EL (cell line): ENCODE measurements at regions not wholly inside any gene's neighbourhood (a gene's known extent, or its start where the extent isn't known, plus 50 kb on each side); places are given as distances from the start of the nearest gene placed in this dataset.

Experiments
- DNase-seq: peaks from one replicate; pipeline ENCODE4 v3.0.0-alpha.2; 2016

DNA sequence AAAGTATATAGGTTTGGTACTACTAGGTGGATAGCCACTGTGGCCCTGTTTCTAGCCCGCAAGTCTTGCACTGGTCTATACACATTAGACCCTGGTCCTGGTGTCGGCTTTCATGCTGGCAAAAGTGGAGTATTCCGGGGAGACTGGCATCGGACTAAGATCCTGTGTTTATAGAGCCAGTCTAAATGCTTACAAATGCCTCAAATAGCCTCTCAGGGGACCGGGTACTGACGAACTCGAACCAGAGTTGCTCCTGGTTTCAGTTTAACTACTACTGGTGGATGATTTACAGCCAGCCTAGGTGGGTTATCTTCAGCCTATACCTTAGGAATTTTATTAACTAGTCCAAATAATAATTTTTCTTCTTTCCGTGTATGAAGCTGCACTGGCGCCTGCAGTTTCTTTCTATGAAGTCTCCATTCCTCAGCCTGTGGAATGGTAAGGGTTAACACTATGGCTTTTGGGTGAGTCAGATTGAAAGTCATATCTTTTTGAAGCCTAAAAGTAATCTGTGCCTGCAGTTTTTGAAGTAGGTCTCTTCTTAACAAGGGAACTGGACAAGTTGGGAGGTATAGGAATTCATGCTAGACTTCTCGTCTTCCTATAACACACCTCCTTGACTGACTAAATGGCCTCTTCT is 51.3 kb downstream of the OR10H4 start:
- no peak for DNase-seq

GRCh38 chr19:16001481-16002312 is 52.9 kb downstream of the OR10H4 start:
- peak; percentile 66 for DNase-seq

- no peak for DNase-seq
Observed at GRCh38 chr19:16002406-16003384, 53.9 kb downstream of the OR10H4 start.

DNA sequence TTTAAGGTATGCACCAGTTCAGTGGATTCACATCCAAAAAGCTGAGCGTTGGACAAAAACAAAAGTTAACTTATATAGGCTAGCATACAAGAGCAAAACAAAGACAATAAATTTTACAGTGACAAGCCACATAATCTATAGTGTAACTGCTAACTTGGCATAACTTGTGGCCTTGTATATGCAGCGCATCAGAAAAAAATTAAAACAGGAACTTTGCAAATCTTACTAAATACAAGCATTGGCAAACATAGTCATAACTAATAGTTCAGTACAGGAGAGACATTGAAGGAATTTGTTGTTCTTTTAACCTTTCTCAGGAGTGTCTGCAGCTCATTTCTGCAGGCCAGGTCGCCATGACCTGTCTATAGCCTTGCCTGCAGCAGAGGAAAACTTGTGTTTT is 54.6 kb downstream of the OR10H4 start:
- no peak for DNase-seq

DNA sequence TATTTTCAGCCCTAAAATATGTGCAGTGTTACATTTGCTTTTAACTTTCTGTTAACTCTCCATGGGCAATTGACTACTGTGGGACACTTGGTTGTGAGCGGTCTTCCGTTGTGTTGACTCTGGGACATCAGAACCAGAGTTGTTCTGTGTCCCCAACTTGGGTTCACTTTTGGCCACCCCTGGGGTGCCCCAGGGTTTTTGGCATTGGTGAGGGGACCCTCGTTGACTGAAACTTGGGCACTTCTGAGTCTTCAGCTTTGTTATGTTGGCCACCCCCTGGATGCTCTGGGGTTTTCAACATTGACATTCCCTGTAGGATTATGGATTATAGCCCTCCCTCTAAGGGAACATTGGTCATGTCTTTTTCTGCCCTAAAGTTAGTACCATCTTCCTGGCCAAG is 57.1 kb downstream of the OR10H4 start:
- no peak for DNase-seq

DNA sequence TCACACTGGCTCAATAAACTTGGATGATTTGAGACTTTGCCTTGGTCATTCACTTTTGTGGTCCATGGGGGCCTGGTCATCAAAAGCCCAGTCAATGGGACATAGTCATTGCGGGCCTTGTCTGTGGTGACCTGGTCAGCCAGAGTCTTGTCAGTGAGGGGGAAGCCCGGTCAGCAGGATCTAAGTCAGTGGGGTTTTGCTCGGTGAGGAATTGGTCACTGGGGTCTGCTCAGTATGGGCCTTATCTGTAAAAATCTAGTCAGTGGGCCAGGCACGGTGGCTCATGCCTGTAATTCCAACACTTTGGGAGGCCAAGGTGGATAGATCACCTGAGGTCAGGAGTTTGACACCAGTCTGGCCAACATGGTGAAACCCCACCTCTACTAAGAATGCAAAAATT is 63.7 kb upstream of the TPM4 start:
- DNase-seq: no peak

DNA sequence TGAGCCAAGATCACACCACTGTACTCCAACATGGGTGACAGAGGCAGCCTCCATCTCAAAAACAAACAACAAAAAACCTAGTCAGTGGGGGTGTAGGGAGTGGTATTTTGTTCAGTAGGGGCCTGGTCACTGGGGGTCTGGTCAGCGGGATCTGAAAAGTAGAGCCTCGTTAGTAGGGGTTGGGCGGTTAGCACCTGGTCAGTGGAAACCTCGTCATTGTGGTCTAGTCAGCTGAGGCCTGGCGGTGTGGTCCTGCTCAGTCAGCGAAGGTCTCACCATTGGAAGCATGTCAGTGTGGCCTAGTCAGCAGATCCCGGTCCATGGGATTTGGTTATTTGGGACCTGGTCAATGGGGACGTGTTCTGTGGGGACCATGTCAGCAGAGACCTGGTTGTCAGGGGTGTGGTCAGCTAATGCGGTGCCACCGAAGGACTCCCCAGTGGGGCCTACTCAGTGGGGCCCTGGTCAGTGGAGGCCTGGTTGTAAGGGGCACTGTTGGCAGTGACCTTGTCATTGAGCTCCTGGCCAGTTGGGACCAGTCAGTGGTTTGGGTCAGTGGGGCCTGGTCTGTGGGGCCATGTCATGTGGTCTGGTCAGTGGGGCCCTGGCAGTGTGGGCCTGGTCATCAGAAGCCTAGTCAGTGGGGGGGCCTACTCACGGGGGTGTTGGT is 63.0 kb upstream of the TPM4 start:
- DNase-seq: no peak

DNA sequence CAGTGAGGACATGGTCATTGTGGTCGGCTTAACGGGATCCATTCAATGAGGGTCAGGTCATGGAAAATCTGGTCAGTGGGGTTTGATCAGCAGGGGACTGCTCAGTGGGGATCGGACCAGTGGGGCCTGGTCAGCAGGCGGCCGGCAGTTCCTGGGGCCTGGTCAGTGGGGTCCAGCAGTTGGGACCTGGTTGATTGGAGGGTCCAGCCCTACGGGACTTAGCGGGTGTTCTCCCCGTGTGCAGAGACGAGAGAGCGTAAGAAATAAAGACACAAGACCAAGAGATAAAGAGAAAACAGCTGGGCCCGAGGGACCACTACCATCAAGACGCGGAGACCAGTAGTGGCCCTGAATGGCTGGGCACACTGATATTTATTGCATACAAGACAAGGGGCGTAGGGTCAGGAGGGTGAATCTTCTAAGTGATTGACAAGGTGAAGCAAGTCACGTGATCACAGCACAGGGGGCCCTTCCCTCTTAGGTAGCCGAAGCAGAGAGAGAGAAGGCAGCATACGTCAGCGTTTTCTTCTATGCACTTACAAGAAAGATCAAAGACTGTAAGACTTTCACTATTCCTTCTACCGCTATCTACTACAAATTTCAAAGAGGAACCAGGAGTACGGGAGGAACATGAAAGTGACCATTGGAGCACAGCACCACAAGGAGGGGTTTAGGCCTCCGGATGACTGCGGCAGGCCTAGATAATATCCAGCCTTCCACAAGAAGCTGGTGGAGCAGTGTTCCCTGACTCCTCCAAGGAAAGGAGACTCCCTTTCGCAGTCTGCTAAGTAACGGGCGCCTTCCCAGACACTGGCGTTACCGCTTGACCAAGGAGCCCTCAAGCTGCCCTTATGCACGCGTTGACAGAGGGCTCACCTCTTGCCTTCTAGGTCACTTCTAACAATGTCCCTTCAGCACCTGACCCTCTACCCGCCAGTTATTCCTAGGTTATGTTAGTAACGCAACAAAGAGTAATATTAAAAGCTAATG is 62.1 kb upstream of the TPM4 start:
- DNase-seq: no peak

DNA sequence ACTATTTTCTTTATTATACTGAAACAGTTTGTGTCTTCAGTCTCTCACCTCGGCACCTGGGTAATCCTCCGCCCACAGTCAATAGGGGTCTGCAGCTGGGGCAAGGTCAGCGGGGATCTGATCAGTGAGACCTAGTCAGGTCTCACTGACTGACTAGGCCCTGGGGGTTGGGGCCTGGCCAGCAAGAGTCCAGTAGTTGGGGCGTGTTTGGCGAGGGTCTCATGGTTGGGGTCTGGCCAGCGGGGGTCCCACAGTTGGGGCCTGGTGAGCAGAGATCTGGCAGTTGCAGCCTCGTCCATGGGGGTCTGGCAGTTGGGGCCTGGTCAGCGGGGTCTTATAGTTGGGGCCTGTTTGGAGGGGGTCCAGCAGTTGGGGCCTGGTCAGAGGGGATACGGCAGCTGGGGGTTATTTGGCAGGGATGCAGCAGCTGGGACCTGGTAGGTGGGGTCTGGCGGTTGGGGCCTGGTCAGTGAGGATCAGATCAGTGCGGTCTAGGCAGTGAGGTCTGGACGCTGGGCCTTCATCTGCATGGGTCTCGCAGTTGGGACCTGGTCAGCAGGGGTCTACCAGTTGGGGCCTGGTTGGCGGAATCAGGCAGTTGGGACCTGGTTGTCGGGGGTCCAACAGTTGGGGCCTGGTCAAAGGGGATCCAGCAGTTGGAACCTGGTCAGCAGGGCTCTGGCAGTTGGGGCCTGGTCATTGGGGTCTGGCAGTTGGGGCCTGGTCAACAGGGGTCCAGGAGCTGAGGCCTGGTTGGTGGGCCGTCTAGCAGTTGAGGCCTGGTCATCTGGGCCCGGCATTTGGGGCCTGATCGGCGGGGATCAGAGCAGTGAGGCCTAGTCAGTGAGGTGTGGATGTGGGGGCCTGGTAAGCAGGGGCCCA is 61.1 kb upstream of the TPM4 start:
- DNase-seq: no peak

GRCh38 chr19:16015805-16016173 is 60.5 kb upstream of the TPM4 start:
- no peak for DNase-seq

GRCh38 chr19:16016226-16017137 is 59.8 kb upstream of the TPM4 start:
- DNase-seq: no peak

DNA sequence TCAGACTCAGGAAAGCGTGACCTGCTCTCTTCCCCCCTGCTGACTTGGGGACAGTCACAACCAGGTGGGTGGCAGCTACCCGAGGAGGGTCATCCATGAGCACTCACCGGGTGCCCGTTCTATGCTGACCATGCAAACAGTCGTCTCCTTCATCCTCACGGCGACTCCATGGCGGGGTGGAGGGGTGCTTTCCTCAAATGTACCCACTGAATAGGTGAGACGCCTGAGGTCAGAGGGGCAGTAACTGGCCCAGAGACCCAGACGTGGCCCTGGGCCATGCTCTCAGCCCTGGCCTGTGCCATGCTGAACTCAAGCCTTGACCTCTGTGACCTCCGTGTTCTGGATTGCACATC is 59.2 kb upstream of the TPM4 start:
- DNase-seq: no peak

DNA sequence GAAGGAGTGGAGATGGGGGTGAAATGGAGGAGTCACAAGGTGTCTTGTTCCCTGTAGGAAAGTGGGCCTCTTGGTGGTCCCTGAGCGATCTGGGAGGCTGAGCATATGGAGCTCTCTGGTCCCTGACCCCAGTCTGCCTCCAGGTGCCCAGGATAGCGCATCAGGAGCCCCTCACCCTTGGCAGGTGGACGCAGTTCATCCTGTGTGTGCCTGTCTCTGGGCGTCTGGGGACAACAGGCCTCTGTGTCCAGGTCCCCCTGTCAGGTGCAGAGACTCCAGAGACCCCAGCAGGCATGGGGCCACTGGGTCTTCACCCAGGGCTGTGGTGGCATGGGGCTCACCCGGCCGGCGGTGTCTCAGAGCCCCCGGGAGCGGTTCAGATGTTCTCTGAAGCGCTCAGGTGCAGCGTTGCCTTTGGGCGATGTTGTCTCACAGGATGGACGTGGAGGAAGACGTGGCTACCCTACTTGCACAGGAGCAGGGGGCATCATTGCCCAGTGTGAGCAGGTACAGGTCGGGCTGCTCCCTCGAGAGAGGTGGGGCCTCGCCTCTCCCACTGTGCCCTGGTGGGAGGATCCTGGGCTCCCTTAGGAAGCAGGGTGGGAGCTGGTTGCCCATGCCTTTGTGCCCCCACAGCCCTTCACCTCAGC is 58.1 kb upstream of the TPM4 start:
- DNase-seq: no peak

GRCh38 chr19:16018801-16019551 is 57.3 kb upstream of the TPM4 start:
- DNase-seq: no peak

DNA sequence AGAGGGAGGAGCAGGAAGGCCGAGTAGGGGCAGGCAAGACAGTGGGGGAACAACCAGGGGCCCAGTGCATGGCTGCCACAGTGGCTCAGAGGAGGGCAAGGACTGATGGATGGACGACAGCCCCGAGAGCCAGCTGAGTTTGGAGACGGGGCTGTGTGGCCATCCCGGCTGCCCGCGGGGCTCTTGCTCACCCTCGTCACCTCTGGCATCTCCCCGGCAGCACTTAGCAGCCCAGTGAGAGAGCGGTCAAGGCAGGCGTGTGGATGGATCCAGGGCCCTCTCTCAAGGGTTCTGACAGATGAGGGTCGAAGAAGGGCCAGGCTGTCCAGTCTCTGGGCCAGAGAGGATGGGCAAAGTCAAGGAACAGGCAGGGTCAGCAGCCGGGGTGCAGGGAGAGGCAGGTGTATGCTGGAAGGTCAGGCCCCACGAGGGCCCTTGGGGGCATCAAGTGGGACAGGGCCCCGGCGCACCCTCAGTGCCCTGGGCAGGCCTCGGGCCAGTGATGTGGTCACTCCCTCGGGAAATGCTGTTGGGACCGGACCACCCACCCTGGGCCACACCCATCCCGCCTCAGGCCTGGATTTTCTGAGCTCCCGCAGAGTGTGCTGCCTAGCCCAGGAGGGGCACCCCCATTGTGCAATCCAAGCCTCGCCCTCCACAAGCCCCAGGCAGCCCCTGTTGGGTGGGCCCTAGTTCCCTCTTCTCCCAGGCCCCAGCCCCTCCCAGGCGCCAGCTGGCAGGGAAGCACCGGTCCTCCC is 56.4 kb upstream of the TPM4 start:
- DNase-seq: no peak

DNA sequence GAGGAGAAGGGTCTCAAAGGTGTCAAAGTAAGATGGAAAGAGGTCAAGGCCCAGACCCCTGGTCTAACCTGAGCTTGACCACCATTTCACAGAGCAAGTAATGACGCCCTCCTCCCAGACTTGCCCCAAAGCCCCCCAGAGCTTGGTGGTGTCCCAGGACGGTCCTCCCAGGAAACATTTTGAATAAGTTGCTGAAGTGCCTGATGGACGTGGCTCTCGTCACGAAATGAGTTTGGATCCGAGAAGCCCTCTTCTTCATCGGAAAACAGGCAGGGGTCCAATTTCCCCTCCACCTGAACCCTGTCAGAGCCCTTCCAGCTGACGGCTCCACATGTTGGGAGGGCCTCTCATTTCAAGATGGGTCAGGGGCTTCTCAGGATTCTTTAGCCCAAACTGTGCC is 54.5 kb upstream of the TPM4 start:
- DNase-seq: no peak

GRCh38 chr19:16022251-16022650 is 54.0 kb upstream of the TPM4 start:
- no peak for DNase-seq
